ENCODE measurements at regions not wholly inside any gene's neighbourhood (a gene's known extent, or its start where the extent isn't known, plus 50 kb on each side); places are given as distances from the start of the nearest gene placed in this dataset.
"Not testable (repeated sequence)": the region's sequence is repeated elsewhere in the genome, so short reads cannot be mapped to it uniquely, and the experiment has no call there.

- H3K27me3 ChIP-seq (ENCODE audit: control insufficient read depth, insufficient read depth, low read length) = no peaks in the 10 kb centered on the region
- no peak overlapping the region for H3K27ac ChIP-seq (ENCODE audit: low read length)
- no peak for DNase-seq
- no peaks in the 10 kb centered on the region for H3K4me1 ChIP-seq (ENCODE audit: control insufficient read depth, insufficient read depth, low read length)
- WGBS (ENCODE audit: insufficient coverage) = no CpG with 5 or more reads among the region's 1 CpG
- H3K36me3 ChIP-seq (ENCODE audit: control insufficient read depth, insufficient read depth, low read length) = no peaks in the 10 kb centered on the region
- no peak overlapping the region for H3K4me3 ChIP-seq (ENCODE audit: low read length)
- no peaks in the 10 kb centered on the region for H3K9me3 ChIP-seq (replicated peaks; ENCODE audit: control insufficient read depth, low read depth, low read length)
Observed at GRCh38 chr9:78406146-78406545, 109.2 kb downstream of the PSAT1 start.

DNA sequence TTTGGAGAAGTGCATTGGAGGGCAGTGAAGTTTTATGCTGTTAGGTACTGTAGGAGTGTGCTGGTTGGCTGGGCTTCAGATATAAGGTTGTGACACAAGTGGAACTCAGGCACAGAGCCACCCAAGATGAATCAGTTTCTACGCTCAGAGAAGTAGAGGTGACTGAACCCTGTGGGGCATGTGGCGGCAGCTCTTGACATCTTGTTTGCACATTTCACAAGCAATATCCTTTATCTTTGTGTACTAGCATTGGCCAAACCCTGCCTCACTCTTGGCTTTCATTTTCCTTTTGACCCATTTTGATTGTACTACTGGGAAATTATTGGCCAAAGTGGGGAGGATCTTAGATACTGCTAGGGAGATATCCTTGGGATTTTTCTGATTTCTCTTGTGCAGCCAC, 110.0 kb downstream of the PSAT1 start:
- no peak overlapping the region for H3K4me3 ChIP-seq (ENCODE audit: low read length)
- H3K27ac ChIP-seq (ENCODE audit: low read length) = no peak overlapping the region
- H3K36me3 ChIP-seq (ENCODE audit: control insufficient read depth, insufficient read depth, low read length) = no peaks in the 10 kb centered on the region
- DNase-seq = no peak
- no peaks in the 10 kb centered on the region for H3K4me1 ChIP-seq (ENCODE audit: control insufficient read depth, insufficient read depth, low read length)
- no CpG with 5 or more reads among the region's 2 CpGs for WGBS (ENCODE audit: insufficient coverage)
- no peaks in the 10 kb centered on the region for H3K27me3 ChIP-seq (ENCODE audit: control insufficient read depth, insufficient read depth, low read length)
- no peaks in the 10 kb centered on the region for H3K9me3 ChIP-seq (replicated peaks; ENCODE audit: control insufficient read depth, low read depth, low read length)

GRCh38 chr9:78407636-78408312, 110.8 kb downstream of the PSAT1 start:
- no peaks in the 10 kb centered on the region for H3K27me3 ChIP-seq (ENCODE audit: control insufficient read depth, insufficient read depth, low read length)
- no CpG with 5 or more reads among the region's 8 CpGs for WGBS (ENCODE audit: insufficient coverage)
- H3K4me1 ChIP-seq (ENCODE audit: control insufficient read depth, insufficient read depth, low read length) = no peaks in the 10 kb centered on the region
- no peak for DNase-seq
- no peaks in the 10 kb centered on the region for H3K36me3 ChIP-seq (ENCODE audit: control insufficient read depth, insufficient read depth, low read length)
- no peaks in the 10 kb centered on the region for H3K9me3 ChIP-seq (replicated peaks; ENCODE audit: control insufficient read depth, low read depth, low read length)
- no peak overlapping the region for H3K4me3 ChIP-seq (ENCODE audit: low read length)
- H3K27ac ChIP-seq (ENCODE audit: low read length) = no peak overlapping the region

GRCh38 chr9:78408388-78408787, 111.5 kb downstream of the PSAT1 start:
- WGBS (ENCODE audit: insufficient coverage) = no CpG with 5 or more reads among the region's 1 CpG
- H3K36me3 ChIP-seq (ENCODE audit: control insufficient read depth, insufficient read depth, low read length) = no peaks in the 10 kb centered on the region
- no peaks in the 10 kb centered on the region for H3K4me1 ChIP-seq (ENCODE audit: control insufficient read depth, insufficient read depth, low read length)
- no peak overlapping the region for H3K4me3 ChIP-seq (ENCODE audit: low read length)
- DNase-seq = no peak
- no peak overlapping the region for H3K27ac ChIP-seq (ENCODE audit: low read length)
- no peaks in the 10 kb centered on the region for H3K9me3 ChIP-seq (replicated peaks; ENCODE audit: control insufficient read depth, low read depth, low read length)
- no peaks in the 10 kb centered on the region for H3K27me3 ChIP-seq (ENCODE audit: control insufficient read depth, insufficient read depth, low read length)

DNA sequence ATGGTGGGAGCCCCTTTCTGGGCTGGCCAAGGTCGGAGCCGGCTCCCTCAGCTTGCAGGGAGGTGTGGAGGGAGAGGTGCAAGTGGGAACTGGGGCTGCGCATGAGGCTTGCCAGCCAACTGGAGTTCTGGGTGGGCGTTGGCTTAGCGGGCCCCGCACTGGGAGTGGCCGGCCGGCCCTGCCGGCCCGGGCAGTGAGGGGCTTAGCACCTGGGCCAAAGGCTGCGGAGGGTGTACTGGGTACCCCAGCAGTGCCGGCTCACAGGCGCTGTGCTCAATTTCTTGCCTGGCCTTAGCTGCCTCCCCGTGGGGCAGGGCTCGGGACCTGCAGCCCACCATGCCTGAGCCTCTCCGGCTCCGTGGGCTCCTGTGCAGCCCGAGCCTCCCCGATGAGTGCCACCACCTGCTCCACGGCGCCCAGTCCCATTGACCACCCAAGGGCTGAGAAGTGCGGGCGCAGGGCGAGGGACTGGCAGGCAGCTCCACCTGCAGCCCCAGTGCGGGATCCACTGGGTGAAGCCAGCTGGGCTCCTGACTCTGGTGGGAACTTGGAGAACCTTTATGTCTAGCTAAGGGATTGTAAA, 113.1 kb downstream of the PSAT1 start:
- 93% methylated on average over 24 of the region's 25 CpGs for WGBS (ENCODE audit: insufficient coverage)
- H3K27ac ChIP-seq (ENCODE audit: low read length); H3K36me3 ChIP-seq (ENCODE audit: control insufficient read depth, insufficient read depth, low read length); H3K4me1 ChIP-seq (ENCODE audit: control insufficient read depth, insufficient read depth, low read length); DNase-seq; H3K9me3 ChIP-seq (replicated peaks; ENCODE audit: control insufficient read depth, low read depth, low read length); H3K4me3 ChIP-seq (ENCODE audit: low read length); H3K27me3 ChIP-seq (ENCODE audit: control insufficient read depth, insufficient read depth, low read length): not testable (repeated sequence)

DNA sequence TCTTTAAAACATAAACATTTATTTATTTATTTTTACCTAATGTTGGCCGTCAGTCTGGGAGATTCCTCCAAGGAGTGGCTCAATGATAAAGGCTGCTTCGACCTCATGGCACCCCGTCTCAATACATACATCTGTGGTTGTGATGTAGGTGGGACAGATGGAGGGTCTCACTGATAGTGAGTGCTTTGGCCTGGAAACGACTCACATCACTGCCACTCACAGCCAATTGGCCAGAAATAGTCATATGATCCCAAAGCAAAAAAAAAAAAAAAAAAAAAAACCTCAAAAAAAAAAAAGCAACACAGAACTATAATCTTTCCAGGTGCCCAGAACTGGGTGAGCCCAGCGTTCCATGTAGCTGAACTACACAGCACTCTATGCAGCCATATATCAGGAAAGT, 125.4 kb downstream of the PSAT1 start:
- H3K9me3 ChIP-seq (replicated peaks; ENCODE audit: control insufficient read depth, low read depth, low read length) = no peaks in the 10 kb centered on the region
- no peak overlapping the region for H3K4me3 ChIP-seq (ENCODE audit: low read length)
- H3K4me1 ChIP-seq (ENCODE audit: control insufficient read depth, insufficient read depth, low read length) = no peaks in the 10 kb centered on the region
- WGBS (ENCODE audit: insufficient coverage) = no CpG with 5 or more reads among the region's 5 CpGs
- H3K36me3 ChIP-seq (ENCODE audit: control insufficient read depth, insufficient read depth, low read length) = no peaks in the 10 kb centered on the region
- H3K27me3 ChIP-seq (ENCODE audit: control insufficient read depth, insufficient read depth, low read length) = no peaks in the 10 kb centered on the region
- H3K27ac ChIP-seq (ENCODE audit: low read length) = no peak overlapping the region
- DNase-seq = no peak

DNA sequence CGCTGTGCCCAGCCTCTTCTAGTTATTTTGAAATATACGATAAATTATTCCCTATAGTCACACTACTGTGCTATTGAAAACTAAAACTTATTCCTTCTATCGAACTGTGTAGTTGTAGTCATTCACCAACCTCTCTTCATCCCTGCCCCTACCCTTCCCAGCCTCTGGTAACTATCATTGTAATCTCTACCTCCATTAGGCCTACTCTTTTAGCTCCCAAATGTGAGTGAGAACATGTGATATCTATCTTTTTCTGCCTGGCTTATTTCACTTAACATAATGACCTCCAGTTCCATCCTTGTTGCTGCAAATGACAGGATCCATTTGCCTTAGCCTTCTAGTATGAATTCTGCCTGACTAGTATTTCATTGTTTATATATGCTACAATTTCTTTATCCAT, 127.4 kb downstream of the PSAT1 start:
- 80% methylated on average over 1 of the region's 3 CpGs for WGBS (ENCODE audit: insufficient coverage)
- Histone ChIP-seq H3K9me3 (replicated peaks; ENCODE audit: control insufficient read depth, low read depth, low read length) (no peaks in the 10 kb centered on the region), H3K27ac (ENCODE audit: low read length) (no peak overlapping the region), H3K36me3 (ENCODE audit: control insufficient read depth, insufficient read depth, low read length) (no peaks in the 10 kb centered on the region), H3K27me3 (ENCODE audit: control insufficient read depth, insufficient read depth, low read length) (no peaks in the 10 kb centered on the region), H3K4me3 (ENCODE audit: low read length) (no peak overlapping the region), H3K4me1 (ENCODE audit: control insufficient read depth, insufficient read depth, low read length) (no peaks in the 10 kb centered on the region)
- DNase-seq = no peak

GRCh38 chr9:78428640-78429039, 131.7 kb downstream of the PSAT1 start:
- H3K4me3 ChIP-seq (ENCODE audit: low read length) = no peak overlapping the region

DNA sequence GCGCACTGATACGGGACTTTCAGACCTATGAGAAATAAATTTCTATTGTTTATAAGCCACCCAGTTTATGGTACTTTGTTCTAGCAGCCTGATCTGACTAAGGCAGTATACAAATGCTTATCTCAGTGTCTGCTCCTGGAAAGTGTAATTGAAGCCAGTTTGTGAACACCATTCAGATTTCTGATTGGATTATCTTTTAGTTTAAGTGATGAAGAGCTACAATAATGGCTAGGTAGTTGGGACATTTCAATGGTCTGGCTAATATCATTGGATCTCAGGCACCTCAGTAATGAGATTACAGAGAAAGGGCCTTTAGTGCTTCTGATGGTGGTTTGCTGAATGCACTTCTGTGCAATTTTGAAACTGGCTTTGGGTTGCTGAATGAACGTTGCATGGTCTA, 133.5 kb downstream of the PSAT1 start:
- no CpG with 5 or more reads among the region's 3 CpGs for WGBS (ENCODE audit: insufficient coverage)

More at GRCh38 chr9:78428640-78429039, 131.7 kb downstream of the PSAT1 start:
- H3K36me3 ChIP-seq (ENCODE audit: control insufficient read depth, insufficient read depth, low read length) = no peaks in the 10 kb centered on the region
- no CpG with 5 or more reads among the region's 2 CpGs for WGBS (ENCODE audit: insufficient coverage)
- H3K27ac ChIP-seq (ENCODE audit: low read length) = no peak overlapping the region
- peaks cover 7% of the 10 kb centered on the region for H3K9me3 ChIP-seq (replicated peaks; ENCODE audit: control insufficient read depth, low read depth, low read length)
- DNase-seq = no peak
- H3K27me3 ChIP-seq (ENCODE audit: control insufficient read depth, insufficient read depth, low read length) = no peaks in the 10 kb centered on the region
- no peaks in the 10 kb centered on the region for H3K4me1 ChIP-seq (ENCODE audit: control insufficient read depth, insufficient read depth, low read length)

GRCh38 chr9:78431039-78431438, 134.1 kb downstream of the PSAT1 start:
- not testable (repeated sequence) for DNase-seq; H3K4me1 ChIP-seq (ENCODE audit: control insufficient read depth, insufficient read depth, low read length); H3K4me3 ChIP-seq (ENCODE audit: low read length); H3K27ac ChIP-seq (ENCODE audit: low read length); H3K27me3 ChIP-seq (ENCODE audit: control insufficient read depth, insufficient read depth, low read length); H3K9me3 ChIP-seq (replicated peaks; ENCODE audit: control insufficient read depth, low read depth, low read length); H3K36me3 ChIP-seq (ENCODE audit: control insufficient read depth, insufficient read depth, low read length)
- 69% methylated on average over 2 of the region's 6 CpGs for WGBS (ENCODE audit: insufficient coverage)

More for the DNA sequence above, 133.5 kb downstream of the PSAT1 start:
- no peak overlapping the region for H3K4me3 ChIP-seq (ENCODE audit: low read length)
- no peaks in the 10 kb centered on the region for H3K27me3 ChIP-seq (ENCODE audit: control insufficient read depth, insufficient read depth, low read length)
- H3K9me3 ChIP-seq (replicated peaks; ENCODE audit: control insufficient read depth, low read depth, low read length) = peaks cover 7% of the 10 kb centered on the region
- no peak overlapping the region for H3K27ac ChIP-seq (ENCODE audit: low read length)
- H3K36me3 ChIP-seq (ENCODE audit: control insufficient read depth, insufficient read depth, low read length) = no peaks in the 10 kb centered on the region
- DNase-seq = no peak
- no peaks in the 10 kb centered on the region for H3K4me1 ChIP-seq (ENCODE audit: control insufficient read depth, insufficient read depth, low read length)

DNA sequence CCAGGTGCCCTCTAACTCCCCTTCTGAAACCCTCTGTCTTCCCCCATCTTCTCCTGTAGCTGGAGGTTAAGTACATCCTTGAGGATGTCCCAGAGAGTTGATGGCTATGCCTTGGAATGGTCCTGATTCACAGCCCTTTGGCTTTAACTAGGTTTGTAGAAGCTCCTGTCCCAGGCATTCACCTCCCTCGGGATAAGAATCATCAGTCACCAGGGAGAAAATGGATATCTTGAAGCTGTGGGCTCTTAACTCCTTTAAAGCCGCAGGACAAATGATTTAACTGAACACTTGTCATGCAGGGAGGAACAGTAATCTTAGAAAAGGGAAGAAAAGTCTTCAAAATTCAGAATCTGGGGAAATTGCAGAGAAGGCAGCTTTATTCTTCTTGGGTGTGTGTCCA, 139.9 kb downstream of the PSAT1 start:
- DNase-seq = no peak
- no peaks in the 10 kb centered on the region for H3K9me3 ChIP-seq (replicated peaks; ENCODE audit: control insufficient read depth, low read depth, low read length)
- WGBS (ENCODE audit: insufficient coverage) = no CpG with 5 or more reads among the region's 2 CpGs
- no peaks in the 10 kb centered on the region for H3K36me3 ChIP-seq (ENCODE audit: control insufficient read depth, insufficient read depth, low read length)
- H3K4me1 ChIP-seq (ENCODE audit: control insufficient read depth, insufficient read depth, low read length) = peaks cover 23% of the 10 kb centered on the region
- H3K4me3 ChIP-seq (ENCODE audit: low read length) = no peak overlapping the region
- peaks cover 8% of the 10 kb centered on the region for H3K27me3 ChIP-seq (ENCODE audit: control insufficient read depth, insufficient read depth, low read length)
- H3K27ac ChIP-seq (ENCODE audit: low read length) = no peak overlapping the region

Measured in muscle of leg (tissue), 3 donors.